Activated CD8-positive, alpha-beta memory T cell treated with anti-CD3 and anti-CD28 coated beads, Interleukin-2, amount 50 U/mL, for 24 hours (primary cell): ENCODE measurements at regions not wholly inside any gene's neighbourhood (a gene's known extent, or its start where the extent isn't known, plus 50 kb on each side); places are given as distances from the start of the nearest gene placed in this dataset.
A peak's percentile ranks its signal among the peaks of the same experiment; 100 is the strongest.

ENCODE experiments used
- DNase-seq: peaks from one replicate; pipeline ENCODE4 v3.0.0-alpha.2; 2020; ENCODE audit errors: extremely low read depth

DNA sequence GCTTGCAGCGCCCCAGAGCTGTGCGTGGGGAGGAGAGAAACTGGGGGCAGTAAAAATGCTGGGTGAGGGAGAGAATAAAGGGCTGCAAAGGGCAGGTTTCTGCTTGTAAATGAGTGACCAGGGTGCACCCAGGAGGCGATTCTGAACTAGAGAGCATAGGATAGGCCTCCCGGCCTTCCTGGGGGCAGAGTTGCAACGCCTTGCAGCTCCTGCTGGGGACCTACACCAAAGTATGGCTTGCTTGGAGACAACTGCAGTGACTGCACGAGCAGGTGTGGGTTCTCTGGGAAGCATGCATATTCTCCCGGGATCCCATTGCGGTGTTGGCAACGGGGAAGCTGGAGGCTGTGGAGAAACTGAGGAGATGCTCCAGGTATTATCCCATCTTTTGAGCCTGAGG lies 111.6 kb upstream of the SPACA1 start:
- DNase-seq = no peak

DNA sequence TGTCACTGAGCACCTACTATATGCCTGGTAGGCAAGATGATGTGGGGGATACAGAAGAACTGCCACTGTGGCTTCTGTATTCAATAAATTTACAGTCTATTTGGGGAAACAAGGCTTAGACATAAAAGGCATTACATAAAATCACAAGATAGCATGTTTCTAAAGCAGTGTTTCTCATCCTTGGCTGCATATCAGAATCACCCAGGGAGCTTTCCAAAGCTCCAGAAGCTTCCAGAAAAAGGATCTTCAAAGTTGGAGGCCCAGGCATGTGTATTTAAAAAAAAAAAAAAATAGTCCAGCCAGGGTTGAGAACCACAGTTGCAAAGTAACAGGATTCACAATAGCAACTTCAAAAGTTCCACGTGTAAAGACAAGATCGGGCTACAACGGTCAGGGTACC lies 112.4 kb upstream of the SPACA1 start:
- DNase-seq = no peak

DNA sequence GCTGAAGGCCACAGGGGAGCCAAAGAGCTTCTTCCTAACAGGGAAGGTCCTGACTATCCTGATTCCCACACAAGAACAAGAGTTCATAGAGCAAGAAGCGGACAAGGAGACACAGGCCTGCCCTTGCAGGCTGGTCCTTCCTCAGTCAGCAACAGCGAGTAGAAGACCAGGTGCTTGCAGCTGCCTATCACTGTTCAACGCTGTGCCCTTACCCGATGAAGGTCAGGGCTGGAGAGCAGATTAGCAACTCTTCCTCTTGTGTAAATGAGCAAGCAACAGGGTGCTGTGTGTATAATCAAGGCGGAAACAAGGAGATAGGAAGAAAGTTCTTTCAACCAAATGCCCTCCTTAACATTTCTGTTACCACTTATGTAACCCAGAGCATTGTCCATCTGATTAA lies 115.3 kb upstream of the SPACA1 start:
- DNase-seq = no peak

DNA sequence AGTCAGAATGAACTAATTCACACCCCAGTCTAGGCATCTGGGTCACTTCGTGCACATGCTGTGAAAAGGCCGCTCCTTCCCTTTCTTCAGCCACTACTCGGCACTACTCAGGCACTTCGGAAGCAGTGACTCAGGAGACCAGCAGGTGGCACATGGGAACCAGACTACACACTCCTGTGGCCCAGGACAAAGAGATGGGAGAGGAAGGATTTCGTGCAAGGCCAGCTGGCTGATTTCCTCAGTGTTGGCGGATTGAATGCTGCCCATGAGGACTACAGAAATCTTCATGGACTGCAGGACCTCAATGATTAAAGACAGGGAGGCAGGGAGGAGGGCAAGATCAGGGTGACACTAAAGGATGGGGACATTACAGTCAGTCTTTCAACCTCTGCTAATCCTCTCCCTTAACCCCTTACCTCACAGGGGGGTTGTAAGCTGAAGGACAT lies 117.8 kb upstream of the SPACA1 start:
- peak; percentile 26 for DNase-seq

DNA sequence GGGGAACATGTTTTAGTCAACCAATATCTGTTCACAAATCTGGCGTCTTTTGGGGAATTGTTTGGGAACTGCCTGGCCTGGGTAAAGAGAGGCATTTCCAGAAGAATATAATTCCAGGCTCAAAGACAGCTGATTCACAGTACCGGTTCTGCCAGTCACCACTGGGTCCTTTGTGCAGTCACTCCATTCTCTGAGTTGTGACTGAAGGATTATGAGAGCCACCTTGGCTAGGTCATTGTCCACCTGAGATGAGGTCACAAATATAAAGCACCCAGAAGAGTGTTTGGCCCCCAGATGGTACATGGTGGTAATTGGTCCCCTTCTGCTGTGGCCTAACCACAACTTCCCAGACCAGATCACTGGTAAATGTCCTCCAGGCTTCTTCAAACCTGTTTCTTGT lies 121.0 kb upstream of the SPACA1 start:
- no peak for DNase-seq

DNA sequence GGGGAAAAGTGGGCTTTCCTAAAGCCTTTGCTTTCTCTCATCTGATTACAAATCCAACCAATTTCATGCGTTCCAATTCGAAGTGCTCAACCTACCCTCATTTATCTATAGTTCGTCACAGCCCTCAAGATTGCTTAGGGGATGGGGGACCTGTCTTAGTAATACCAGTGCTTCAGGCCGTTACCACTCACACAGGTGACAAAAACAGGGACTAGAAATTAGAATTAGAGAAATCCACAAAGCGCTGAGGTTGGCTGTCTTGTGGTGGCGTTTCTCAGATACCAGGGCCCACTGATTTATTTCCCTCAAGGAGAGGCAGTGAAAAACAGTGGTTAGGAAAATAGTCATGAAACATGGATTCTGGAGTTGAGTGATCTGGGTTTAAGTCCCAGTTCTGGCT lies 121.6 kb upstream of the SPACA1 start:
- no peak for DNase-seq

DNA sequence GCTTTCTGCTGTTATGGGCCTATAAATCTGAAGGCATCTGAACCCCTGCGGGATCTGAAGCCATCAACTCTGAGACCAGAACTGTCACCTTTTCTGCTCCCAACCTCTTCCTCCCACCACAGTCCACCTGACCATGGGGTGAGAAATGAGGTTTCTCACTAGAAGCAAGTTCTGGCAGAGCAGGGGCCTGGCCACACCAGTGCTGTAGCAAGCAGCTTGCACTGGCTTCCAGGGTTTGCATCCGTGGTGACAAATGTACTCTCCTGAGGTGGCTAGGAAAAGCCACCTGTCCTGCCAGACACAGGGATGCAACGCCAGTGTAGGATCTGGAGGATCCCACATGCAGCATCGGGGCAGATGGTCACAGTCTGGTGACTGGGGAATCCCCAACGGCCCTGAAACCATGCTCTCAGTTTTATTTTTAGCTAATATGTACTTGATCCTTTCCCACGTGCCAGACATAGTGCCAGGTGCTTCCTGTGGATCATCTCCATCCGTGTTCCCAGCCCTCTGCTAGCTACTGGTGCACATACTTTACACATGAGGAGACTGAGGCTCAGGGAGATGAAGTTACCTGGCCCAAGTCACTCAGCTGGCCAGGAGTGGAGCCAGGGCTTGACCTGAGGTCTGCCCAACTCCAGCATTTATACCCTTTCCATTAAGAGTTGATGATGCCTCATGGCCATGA lies 122.1 kb upstream of the SPACA1 start:
- DNase-seq = no peak

DNA sequence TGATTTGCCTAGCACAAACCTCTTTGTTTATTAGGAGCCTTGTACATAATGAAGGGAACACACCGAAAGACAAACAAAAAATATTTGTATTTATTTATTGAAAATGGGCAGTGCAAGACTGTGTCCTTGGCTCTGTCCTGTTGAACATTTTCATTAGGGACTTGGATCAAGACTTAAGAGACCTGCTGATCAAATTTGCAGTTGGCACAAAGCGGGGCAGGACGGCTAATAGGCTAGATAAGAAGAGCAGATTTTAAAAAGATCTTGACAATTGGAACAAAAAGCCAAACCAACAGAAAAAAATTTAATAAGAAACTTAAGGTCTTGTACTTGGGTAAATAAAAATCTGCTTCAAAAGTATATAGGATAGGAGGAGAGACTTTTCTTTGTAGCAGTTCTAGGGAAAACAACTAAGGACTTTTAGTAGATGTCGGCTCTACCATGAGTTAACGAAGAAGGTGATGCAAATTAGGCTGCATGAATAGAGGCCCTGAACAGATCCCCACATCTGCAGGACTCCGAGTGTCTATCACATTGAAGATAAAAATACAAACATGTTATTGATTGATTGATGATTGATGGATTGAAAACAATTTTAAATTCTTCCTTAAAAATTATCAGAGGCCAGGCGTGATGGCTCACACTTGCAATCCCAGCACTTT lies 124.1 kb upstream of the SPACA1 start:
- no peak for DNase-seq

DNA sequence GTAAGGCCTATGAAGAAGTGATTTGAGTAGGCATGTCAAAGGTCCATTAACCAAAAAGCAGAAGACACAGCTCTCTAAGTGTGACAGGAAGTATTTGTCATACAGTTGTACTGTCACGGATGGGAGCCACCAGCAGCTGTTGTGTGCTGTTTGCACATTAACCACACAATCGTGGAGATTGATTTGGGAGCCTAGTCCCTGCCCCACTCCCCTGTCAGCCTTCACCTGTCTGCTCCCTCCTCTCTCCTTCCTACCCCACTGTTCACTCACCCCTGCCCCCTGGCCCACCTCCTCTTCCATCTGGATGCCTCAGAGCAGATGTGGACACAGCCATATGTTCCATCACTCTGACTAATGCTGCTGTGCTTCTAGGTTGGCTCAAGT lies 124.7 kb upstream of the SPACA1 start:
- DNase-seq = no peak

DNA sequence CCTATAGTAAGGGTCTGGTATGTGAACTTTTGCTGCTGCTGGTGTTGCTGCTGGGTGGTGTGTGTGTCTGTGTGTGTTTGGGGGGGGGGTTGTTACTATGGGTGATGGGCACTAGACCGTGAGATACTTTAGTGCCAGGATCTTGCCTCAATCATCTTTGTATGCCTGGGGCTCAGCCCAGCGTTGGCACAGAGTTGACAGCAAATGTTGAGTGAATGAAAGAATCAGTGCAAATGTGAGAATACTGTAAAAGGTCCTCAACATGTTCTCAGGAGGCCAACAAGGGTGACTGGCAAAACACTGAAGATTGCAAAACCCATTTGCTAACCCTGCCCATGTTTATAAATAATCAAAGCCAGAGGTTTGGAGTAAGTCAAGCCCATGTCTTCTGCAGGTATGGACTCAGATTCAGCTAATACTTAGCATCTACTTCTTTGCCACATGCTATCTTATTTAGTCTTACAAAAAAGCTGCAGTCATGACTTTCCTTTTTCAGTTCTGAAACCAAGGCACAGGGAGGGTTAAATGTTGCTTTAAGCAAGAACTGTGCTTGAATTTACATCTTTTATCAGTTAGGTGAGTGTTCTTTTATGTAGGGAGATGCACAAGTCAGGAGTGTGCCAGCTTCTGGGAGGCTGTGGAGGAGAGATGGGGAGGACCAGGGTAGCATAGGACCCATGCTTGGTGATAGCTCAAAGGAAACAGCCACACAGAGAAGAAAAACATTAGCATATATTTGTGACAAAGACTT lies 125.3 kb upstream of the SPACA1 start:
- no peak for DNase-seq

DNA sequence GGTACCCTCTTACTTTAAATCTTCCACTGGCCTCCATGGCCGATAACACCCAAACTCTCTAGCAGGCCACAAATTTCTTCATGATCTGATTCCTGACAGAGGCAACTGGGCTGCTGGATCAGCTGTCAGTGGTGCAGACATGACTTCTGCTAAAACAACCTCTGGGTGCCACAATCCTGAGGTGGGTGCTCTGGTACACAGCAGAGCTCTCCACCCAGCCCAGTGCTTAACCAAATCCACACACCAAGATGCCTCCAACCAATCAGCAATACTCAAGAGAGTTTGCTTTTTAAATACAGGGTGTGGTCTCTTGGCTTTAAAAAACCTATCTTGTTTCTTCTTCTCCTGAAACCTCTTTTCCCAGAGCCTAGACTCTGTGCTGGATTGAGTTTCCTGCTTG lies 126.6 kb upstream of the SPACA1 start:
- DNase-seq = no peak

DNA sequence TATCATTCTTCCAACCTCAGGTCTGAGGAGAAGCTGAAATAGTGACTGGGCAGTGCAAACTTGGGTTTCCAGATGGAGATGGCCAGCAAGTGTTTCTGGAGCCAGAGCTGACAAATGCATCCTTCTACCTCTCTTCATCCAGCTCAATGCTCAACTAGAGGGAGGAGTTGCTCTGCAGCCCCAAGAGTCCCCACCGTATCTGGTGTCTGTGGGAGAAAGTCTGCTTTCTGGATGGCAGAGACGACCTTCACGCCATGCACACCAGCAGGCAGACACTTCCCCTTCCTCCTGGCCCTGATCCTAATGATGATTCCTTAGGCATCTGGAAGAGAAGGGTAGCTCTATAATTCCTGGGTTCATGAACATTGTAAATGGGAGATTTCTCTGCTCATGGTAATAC lies 127.4 kb upstream of the SPACA1 start:
- no peak for DNase-seq

DNA sequence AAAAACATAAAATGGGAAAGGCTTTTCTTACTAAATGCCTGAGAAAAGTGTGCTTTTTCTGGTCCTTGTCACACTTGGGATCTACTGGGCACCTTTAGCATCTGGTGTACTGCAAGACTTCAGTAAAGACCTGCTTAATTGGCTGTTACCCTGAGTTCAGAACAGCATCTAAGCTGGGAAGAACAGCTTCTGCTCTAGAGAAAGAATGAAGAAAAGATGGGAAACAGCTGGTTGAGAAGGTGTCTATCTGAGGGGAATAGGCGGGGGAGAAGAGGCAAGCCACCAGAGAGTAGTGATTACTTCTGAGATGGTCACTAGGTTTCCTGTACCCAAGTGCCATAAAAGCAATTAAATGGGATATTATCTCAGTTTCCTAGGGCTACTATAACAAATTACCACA lies 128.2 kb upstream of the SPACA1 start:
- no peak for DNase-seq

DNA sequence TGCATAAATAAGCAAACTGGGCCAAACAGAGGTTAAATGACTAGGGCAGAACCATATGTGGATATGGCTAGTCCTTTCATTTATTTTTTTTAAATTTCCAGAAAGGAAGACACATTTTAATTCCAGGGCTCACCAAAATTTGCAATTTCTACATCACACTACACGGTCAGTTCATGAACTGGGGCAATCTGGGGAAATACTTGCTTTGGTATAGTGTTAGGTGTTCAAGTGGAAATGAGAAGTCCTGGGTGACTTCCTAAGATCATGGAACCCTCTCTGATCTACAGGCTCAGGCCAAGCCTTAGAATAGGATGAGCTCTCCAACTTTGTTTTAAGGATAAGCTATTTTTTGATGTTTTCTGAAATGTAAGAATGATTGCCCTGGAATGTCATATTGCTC lies 128.6 kb upstream of the SPACA1 start:
- DNase-seq = no peak

DNA sequence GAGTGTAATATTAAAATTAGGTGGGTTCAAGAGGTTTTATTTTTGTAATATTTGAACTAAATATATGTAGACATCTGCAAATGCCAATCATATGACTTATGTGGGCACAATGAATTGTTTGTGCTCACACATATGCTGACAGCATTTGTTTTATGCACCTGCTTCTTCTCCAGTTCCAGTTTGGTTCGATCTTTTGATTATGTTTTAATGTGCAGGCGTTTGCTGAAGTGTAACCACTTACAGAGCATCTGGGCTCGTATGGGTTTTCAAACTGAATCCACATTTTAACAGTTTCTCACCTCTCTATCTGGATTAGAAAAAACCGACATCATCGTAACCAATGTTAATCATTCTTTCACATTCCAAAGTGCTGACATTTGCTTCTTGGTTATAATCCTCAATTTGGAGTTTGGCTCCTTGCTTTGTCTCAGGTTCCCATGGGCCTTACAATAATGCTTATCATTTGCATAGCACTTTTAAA lies 129.1 kb upstream of the SPACA1 start:
- DNase-seq = no peak

DNA sequence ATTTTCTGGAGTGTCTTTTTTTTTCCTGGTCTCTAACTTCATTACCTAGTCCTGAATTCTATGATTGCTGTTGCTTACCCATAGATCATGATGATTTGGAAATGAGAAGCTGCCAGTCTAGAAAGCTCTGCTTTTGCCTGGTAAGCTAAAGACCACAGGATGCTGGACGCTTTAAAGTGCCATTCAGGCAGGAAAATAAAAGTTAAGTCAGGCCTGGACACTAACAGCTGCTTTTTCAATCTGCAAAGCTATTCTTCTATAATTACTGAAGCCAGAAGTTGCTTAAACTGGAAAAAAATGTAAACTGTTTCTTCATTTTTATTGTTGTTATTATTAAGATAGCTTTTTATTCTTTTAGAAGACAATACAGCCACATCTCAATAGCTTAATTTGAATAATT lies 129.8 kb upstream of the SPACA1 start:
- DNase-seq = no peak

DNA sequence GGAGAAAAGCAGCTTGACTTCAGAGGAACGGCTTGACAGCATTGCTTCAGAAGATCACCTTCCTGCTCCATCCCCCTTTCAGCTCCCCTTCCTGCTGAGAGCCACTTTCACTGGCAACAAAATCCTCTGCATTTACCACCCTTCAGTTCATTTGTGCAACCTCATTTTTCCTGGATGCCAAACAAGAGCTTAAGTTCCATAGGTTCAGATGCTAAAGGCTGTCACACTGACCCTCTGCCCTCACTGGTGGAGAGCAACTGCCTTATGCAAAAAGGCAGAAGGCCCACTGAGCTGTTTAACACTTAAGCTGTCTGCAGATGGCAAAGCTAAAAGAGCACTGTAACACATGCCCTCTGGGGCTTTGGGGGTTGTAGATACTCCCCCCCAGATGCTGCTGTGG lies 131.2 kb upstream of the SPACA1 start:
- no peak for DNase-seq

DNA sequence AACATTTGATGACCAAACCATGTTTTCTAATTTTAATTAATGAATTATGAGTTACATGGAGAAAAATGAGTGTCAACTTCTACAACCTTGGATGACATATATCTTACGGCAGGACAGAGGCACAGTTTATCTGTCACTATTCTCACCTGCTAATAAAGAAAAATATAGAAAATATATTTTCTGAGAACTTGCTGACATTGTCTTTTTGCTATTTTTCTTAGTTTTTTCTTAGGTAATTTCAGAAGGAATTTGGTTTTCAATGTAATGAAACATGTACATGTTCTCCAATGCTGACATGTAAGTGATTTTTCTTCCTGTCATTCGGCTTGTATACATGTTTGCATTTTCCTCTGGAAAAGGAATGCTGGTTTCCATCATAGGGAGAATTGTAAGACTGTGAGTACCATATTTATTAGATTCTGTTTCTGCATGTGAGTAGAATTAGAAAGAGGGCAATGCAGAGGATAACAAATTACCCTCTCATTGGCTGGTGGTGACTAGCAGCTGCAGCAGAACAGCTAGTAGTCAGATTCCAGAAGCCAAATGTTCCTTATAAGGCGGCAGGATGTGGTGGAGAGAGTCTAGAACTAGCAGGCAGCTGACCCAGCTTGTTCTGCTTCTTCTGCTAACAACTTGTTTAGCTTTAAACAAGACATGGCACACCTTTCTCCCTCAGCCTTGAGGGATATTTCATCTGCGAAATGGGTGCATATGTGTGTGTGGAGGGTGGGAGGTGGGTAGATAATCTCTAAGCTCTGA lies 132.8 kb upstream of the SPACA1 start:
- no peak for DNase-seq

DNA sequence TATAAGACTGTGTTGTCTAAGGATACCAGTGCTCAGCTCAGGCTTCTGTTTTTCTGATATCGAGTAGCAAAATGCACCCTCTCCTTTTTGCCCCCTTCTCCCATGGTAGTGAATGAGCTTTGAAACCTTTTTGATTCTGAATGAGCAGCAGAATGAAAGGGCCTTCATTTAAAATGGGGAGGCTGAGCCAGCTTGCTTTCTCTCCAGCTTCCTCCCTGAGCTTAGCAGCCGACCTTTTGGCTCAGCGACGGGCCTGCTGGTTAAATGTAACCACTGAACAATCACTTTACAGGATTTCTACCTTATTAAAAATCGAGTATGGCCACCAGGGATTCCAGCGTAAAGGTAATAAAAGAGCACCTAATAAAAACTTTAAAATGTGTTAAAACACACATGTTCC lies 133.7 kb upstream of the SPACA1 start:
- DNase-seq = no peak

DNA sequence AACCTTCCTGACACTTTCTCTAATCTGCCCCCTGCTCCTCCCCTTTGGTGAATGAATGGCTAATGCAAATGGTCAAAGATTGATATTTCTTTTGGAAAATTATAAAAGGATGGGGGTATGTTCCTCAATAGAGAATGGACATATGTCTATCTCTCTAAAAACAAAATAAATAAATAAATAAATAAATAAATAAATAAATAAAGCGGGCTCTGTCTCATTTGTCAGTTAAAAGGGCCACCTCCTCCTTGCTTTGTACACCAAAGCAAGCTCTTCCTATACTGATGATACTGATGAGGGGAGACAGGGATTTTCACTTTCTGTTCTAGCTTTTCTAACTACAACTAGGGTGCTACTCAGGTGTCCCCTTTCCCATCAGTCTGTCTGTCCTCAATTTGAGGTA lies 135.5 kb upstream of the SPACA1 start:
- no peak for DNase-seq

DNA sequence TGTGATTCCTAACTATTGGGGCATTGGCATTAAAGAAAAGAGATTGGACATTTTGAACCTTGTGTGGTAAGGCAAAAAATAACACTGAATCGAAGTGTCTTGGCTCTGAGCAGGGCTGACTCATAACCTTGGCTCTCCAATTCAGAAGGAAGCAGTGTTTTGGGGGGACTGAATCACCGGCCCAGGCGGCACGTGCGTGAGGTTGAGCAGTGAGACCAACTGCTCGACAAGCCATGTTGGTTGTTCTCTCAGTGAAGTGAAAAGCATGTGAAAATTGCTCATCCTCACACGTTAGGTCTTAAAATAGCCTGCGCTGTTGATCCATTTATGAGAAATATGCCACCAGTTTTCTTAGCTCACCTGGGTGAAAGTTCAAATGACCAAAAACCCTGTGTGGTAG lies 137.8 kb upstream of the SPACA1 start:
- no peak for DNase-seq
